HepG2 (cell line): ENCODE measurements at regions not wholly inside any gene's neighbourhood (a gene's known extent, or its start where the extent isn't known, plus 50 kb on each side); places are given as distances from the start of the nearest gene placed in this dataset.

Experiments used
- ATAC-seq: fragments of 200-7000 bp; cut with Tn5 transposase; 3 replicates; pipeline ENCODE4 v1.9.1; 2020; ENCODE audit warnings: mild to moderate bottlenecking, moderate library complexity
- BruUV-seq: library from RNA; stranded (reverse); fragments of 400-500 nt; replicated peaks from 2 replicates; lab custom pipeline; 2021; lab: Mats Ljungman, UMichigan
- CTCF ChIA-PET: fragments of 300-600 bp; formaldehyde crosslinking; extraction: SDS; loops from one replicate; lab custom pipeline; 2021; ENCODE audit warnings: low total read pairs, inconsistent platforms, low intra/inter-chr PET ratio; lab: Yijun Ruan, JAX
- POLR2A ChIA-PET: fragments of 350-600 bp; sonication (Branson Sonifier 250); formaldehyde crosslinking; loops from one replicate; lab custom pipeline; 2020; ENCODE audit warnings: antibody characterized with exemption, inconsistent platforms; lab: Yijun Ruan, JAX
- DNase-seq: peaks from one replicate; pipeline ENCODE4 v3.0.0-alpha.2; 2015; ENCODE audit warnings: low spot score
- FAIRE-seq: peaks from 3 replicates; lab custom pipeline; 2011; peaks lifted over from hg19 to GRCh38; lab: Jason Lieb, UNC
- H2AFZ ChIP-seq: one replicate; pipeline ENCODE4 v1.6.1; 2011; ENCODE audit warnings: low read length, inconsistent platforms
- H3K27ac ChIP-seq: fragments of 300-600 bp; 3 replicates; pipeline ENCODE4 v1.8.0; 2011; ENCODE audit warnings: mixed run types, mild to moderate bottlenecking, mixed read lengths, low read length, inconsistent platforms; ENCODE audit not compliant: insufficient read depth; ENCODE audit errors: extremely low read length
- H3K27me3 ChIP-seq, 2 experiments: fragments of 200-600 bp in 1 of 2; 2 replicates in 1 of 2; 3 replicates in 1 of 2; pipeline versions ENCODE4 v1.6.0 to v1.8.0; 2011; ENCODE audit warnings: low read length in 2 of 2, mild to moderate bottlenecking in 2 of 2, moderate library complexity in 2 of 2, inconsistent platforms in 1 of 2; ENCODE audit not compliant: insufficient read depth in 2 of 2, control insufficient read depth in 1 of 2
- H3K36me3 ChIP-seq, 2 experiments: fragments of 200-600 bp in 1 of 2; replicated peaks in 1 of 2; 2 replicates in 1 of 2; 3 replicates in 1 of 2; pipeline versions ENCODE4 v1.5.1 to v1.8.0; 2011; ENCODE audit warnings: low read length in 2 of 2, inconsistent platforms in 1 of 2; ENCODE audit not compliant: insufficient read depth in 2 of 2, control insufficient read depth in 1 of 2
- H3K4me1 ChIP-seq: 2 replicates; pipeline ENCODE4 v1.5.1; 2012; ENCODE audit warnings: low read length, inconsistent platforms; ENCODE audit not compliant: insufficient read depth
- H3K4me2 ChIP-seq: 2 replicates; pipeline ENCODE4 v1.6.0; 2011; ENCODE audit warnings: low read depth, low read length, inconsistent platforms
- H3K4me3 ChIP-seq, 3 experiments: fragments of 200-600 bp in 1 of 3; sonication (generic), shearing (Covaris generic) in 1 of 3; replicated peaks in 1 of 3; 2 replicates each; pipeline ENCODE4 v1.5.1; 2011 to 2016; ENCODE audit warnings: low read length in 3 of 3, inconsistent platforms in 2 of 3, low read depth in 2 of 3, mild to moderate bottlenecking in 2 of 3, control low read depth in 1 of 3, mixed read lengths in 1 of 3; ENCODE audit not compliant: insufficient read depth in 1 of 3
- H3K79me2 ChIP-seq: one replicate; pipeline ENCODE4 v1.6.1; 2011; ENCODE audit warnings: low read length, inconsistent platforms; ENCODE audit not compliant: insufficient read depth
- H3K9ac ChIP-seq: 2 replicates; pipeline ENCODE4 v1.6.0; 2011; ENCODE audit warnings: mild to moderate bottlenecking, low read depth, low read length, inconsistent platforms; ENCODE audit not compliant: insufficient read depth
- H3K9me3 ChIP-seq: 2 replicates; pipeline ENCODE4 v1.5.1; 2012; ENCODE audit warnings: mild to moderate bottlenecking, low read length
- H4K20me1 ChIP-seq: 2 replicates; pipeline ENCODE4 v1.6.0; 2011; ENCODE audit warnings: inconsistent platforms, mild to moderate bottlenecking, low read length, moderate library complexity; ENCODE audit not compliant: insufficient read depth
- AHR ChIP-seq: IDR thresholded peaks from 2 replicates; pipeline ENCODE4 v1.6.1; 2018; ENCODE audit warnings: missing genetic modification reagents, missing compliant biosample characterization
- KAT2B ChIP-seq: fragments of 150-350 bp; IDR thresholded peaks from 2 replicates; pipeline ENCODE4 v1.6.1; 2014; ENCODE audit warnings: low read depth, low read length, borderline replicate concordance
- NCOA1 ChIP-seq: sonication (generic); formaldehyde crosslinking; IDR thresholded peaks from 2 replicates; pipeline ENCODE4 v1.9.0; 2021; ENCODE audit warnings: missing genetic modification reagents
- PHF20 ChIP-seq: sonication (generic); formaldehyde crosslinking; IDR thresholded peaks from 2 replicates; pipeline ENCODE4 v1.5.0; 2020; ENCODE audit warnings: mild to moderate bottlenecking, missing genetic modification reagents
- PHF5A ChIP-seq: IDR thresholded peaks from one replicate; pipeline ENCODE4 v1.6.1; 2018; ENCODE audit warnings: low read depth, missing genetic modification reagents; ENCODE audit not compliant: unreplicated experiment
- RXRA ChIP-seq: sonication (generic); formaldehyde crosslinking; IDR thresholded peaks from 2 replicates; pipeline ENCODE4 v1.5.1; 2020; ENCODE audit warnings: missing genetic modification reagents
- ZBTB42 ChIP-seq: sonication (generic); formaldehyde crosslinking; IDR thresholded peaks from 2 replicates; pipeline ENCODE4 v1.5.0; 2020; ENCODE audit warnings: mild to moderate bottlenecking, missing genetic modification reagents
- ZMYM4 ChIP-seq: sonication (generic); formaldehyde crosslinking; IDR thresholded peaks from 2 replicates; pipeline ENCODE4 v1.8.1; 2023; ENCODE audit warnings: mild to moderate bottlenecking, missing genetic modification reagents
- ZSCAN30 ChIP-seq: sonication (generic); formaldehyde crosslinking; IDR thresholded peaks from 2 replicates; pipeline ENCODE4 v1.5.0; 2020; ENCODE audit warnings: mild to moderate bottlenecking, missing genetic modification reagents
- WGBS: methylation state at CpG from one replicate; pipeline ENCODE4 v1.1.6; 2017; ENCODE audit warnings: low lambda C conversion rate; 5-methylcytosine and 5-hydroxymethylcytosine counted together
- in situ Hi-C: cut with HindIII; loops from 2 replicates; pipeline ENCODE4 v1.10.0; 2017; ENCODE audit warnings: low pct_unique_long_range_greater_than_20kb; ENCODE audit not compliant: extremely low pct_ligation_motif_present
- intact Hi-C: fragments of 100-400 bp; cut with micrococcal nuclease; formaldehyde crosslinking; loops from one replicate; pipeline ENCODE4 v1.10.0; 2022; ENCODE audit not compliant: unreplicated experiment
- TF ChIP-seq, protein P1 (sequence below): sonication (generic); formaldehyde crosslinking; IDR thresholded peaks from 2 replicates; pipeline ENCODE4 v1.5.0; 2020; ENCODE audit warnings: mild to moderate bottlenecking, missing genetic modification reagents, moderate library complexity

DNA sequence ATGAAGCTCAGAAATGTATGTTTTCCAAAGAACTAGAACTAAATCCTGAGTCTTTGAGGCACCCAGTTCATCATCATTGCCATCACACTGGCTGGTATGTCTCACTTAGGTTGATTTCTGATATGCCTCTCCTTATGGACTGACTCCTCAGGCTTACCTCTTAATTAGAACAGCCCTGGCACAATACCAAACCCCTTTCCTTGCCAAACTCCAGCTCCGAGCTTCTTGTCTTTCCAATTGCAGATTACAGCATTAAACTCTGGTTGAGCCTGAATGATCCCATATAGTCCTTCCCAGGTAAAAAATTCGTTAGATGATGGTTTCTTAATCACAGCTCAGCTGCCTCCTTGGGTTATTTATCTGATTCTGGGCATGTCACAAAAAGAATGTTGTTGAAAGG, 66.3 kb downstream of the RTP4 start:
- FAIRE-seq: no peak
- H3K36me3 ChIP-seq: no peaks in the 10 kb centered on the region
- CTCF ChIA-PET: no interaction called here

DNA sequence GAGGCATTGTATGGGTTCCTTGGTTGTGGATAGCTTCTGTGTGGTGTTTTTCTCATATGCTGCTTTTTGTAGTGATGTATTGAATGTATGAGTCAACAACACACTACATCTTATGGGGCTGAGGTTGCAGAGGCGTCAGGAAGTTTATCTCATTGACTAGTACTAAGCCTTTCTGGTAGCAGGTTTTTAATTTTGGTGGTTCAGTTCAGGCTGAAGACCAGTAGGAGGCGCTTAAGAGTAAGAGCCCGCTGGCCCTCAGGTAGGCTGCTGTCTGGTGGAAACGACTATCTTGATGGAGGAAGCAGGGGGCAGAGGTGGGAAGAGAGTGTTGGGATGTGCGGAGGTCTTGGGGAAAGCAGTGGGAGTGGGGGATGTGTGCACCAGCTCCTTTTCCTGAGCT, 62.4 kb downstream of the RTP4 start:
- intact Hi-C loops: no loop called here

More for the DNA sequence above, 66.3 kb downstream of the RTP4 start:
- Histone ChIP-seq H3K4me1 (no peaks in the 10 kb centered on the region), H3K4me3 (no peak overlapping the region), H3K79me2 (no peaks in the 10 kb centered on the region), H3K9ac (no peak overlapping the region), H2AFZ (no peak overlapping the region), H3K4me2 (no peak overlapping the region), H3K9me3 (no peaks in the 10 kb centered on the region), H3K27ac (no peak overlapping the region), H3K27me3 (no peaks in the 10 kb centered on the region), H4K20me1 (no peaks in the 10 kb centered on the region)
- 15% methylated on average over 2 of the region's 2 CpGs for WGBS
- ATAC-seq: no peak
- intact Hi-C loops (no loop called here), in situ Hi-C loops (no loop called here)
- TF ChIP-seq PHF20 (no peak), PHF5A (CRISPR knock-in tag) (no peak), RXRA (CRISPR knock-in tag) (no peak), AHR (no peak), ZBTB42 (CRISPR knock-in tag) (no peak), KAT2B (no peak), NCOA1 (CRISPR knock-in tag) (no peak)
- BruUV-seq: no TSS peak
- POLR2A ChIA-PET: no interaction called here
- no peak for DNase-seq

More for the DNA sequence above, 62.4 kb downstream of the RTP4 start:
- ChIA-PET POLR2A (no interaction called here), CTCF (no interaction called here)
- ATAC-seq (no peak), DNase-seq (no peak), FAIRE-seq (no peak)
- no peaks in the 10 kb centered on the region for H3K79me2 ChIP-seq
- H3K27me3 ChIP-seq: no peaks in the 10 kb centered on the region
- BruUV-seq: no TSS peak
- no peak overlapping the region for H3K4me3 ChIP-seq
- H2AFZ ChIP-seq: no peak overlapping the region
- no peaks in the 10 kb centered on the region for H3K9me3 ChIP-seq
- H3K36me3 ChIP-seq: no peaks in the 10 kb centered on the region
- 20% methylated on average over 5 of the region's 5 CpGs for WGBS
- no peak overlapping the region for H3K27ac ChIP-seq
- H3K4me1 ChIP-seq: no peaks in the 10 kb centered on the region
- no peaks in the 10 kb centered on the region for H4K20me1 ChIP-seq
- no peak overlapping the region for H3K9ac ChIP-seq
- TF ChIP-seq, protein P1, sequence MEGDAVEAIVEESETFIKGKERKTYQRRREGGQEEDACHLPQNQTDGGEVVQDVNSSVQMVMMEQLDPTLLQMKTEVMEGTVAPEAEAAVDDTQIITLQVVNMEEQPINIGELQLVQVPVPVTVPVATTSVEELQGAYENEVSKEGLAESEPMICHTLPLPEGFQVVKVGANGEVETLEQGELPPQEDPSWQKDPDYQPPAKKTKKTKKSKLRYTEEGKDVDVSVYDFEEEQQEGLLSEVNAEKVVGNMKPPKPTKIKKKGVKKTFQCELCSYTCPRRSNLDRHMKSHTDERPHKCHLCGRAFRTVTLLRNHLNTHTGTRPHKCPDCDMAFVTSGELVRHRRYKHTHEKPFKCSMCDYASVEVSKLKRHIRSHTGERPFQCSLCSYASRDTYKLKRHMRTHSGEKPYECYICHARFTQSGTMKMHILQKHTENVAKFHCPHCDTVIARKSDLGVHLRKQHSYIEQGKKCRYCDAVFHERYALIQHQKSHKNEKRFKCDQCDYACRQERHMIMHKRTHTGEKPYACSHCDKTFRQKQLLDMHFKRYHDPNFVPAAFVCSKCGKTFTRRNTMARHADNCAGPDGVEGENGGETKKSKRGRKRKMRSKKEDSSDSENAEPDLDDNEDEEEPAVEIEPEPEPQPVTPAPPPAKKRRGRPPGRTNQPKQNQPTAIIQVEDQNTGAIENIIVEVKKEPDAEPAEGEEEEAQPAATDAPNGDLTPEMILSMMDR: peak; percentile 31
- TF ChIP-seq ZMYM4 (CRISPR knock-in tag) (no peak), ZSCAN30 (CRISPR knock-in tag) (no peak)
- H3K4me2 ChIP-seq: no peak overlapping the region
- in situ Hi-C loops: no loop called here
